MM.1S (cell line): ENCODE measurements at regions not wholly inside any gene's neighbourhood (a gene's known extent, or its start where the extent isn't known, plus 50 kb on each side); places are given as distances from the start of the nearest gene placed in this dataset.

Source experiments
- DNase-seq: peaks from one replicate; pipeline ENCODE4 v3.0.0-alpha.2; 2015
- H2AFZ ChIP-seq: fragments of 300-600 bp; sonication (generic); 2 replicates; pipeline ENCODE4 v1.6.0; 2016; ENCODE audit warnings: antibody characterized with exemption, low read length
- H3F3A ChIP-seq: fragments of 300-600 bp; sonication (generic); 2 replicates; pipeline ENCODE4 v1.6.1; 2016; ENCODE audit warnings: mild to moderate bottlenecking, antibody characterized with exemption, low read length, moderate library complexity, mixed read lengths; ENCODE audit not compliant: insufficient read depth
- H3K27ac ChIP-seq: fragments of 300-600 bp; sonication (generic); 2 replicates; pipeline ENCODE4 v1.5.1; 2016; ENCODE audit warnings: mild to moderate bottlenecking, low read length
- H3K27me3 ChIP-seq: fragments of 300-600 bp; sonication (generic); replicated peaks from 2 replicates; pipeline ENCODE4 v1.6.0; 2016; ENCODE audit warnings: low read length; ENCODE audit not compliant: insufficient read depth
- H3K36me3 ChIP-seq: fragments of 300-600 bp; sonication (generic); replicated peaks from 2 replicates; pipeline ENCODE4 v1.6.1; 2016; ENCODE audit warnings: mild to moderate bottlenecking, low read length, mixed read lengths; ENCODE audit not compliant: insufficient read depth
- H3K4me1 ChIP-seq: fragments of 300-600 bp; sonication (generic); 2 replicates; pipeline ENCODE4 v1.6.1; 2016; ENCODE audit warnings: low read length, mixed read lengths
- H3K4me2 ChIP-seq: fragments of 300-600 bp; sonication (generic); 2 replicates; pipeline ENCODE4 v1.6.0; 2016; ENCODE audit warnings: low read depth, low read length
- H3K4me3 ChIP-seq: fragments of 300-600 bp; sonication (generic); 2 replicates; pipeline ENCODE4 v1.5.1; 2016; ENCODE audit warnings: low read length, mixed read lengths
- H3K79me2 ChIP-seq: fragments of 300-600 bp; sonication (generic); 2 replicates; pipeline ENCODE4 v1.6.1; 2016; ENCODE audit warnings: mixed run types, low read length, mixed read lengths
- H3K9ac ChIP-seq: fragments of 300-600 bp; sonication (generic); 2 replicates; pipeline ENCODE4 v1.6.1; 2016; ENCODE audit warnings: low read length, mixed read lengths
- H3K9me2 ChIP-seq: fragments of 300-600 bp; sonication (generic); replicated peaks from 2 replicates; pipeline ENCODE4 v1.6.1; 2016; ENCODE audit warnings: mild to moderate bottlenecking, low read length, mixed read lengths; ENCODE audit not compliant: insufficient read depth
- H3K9me3 ChIP-seq: fragments of 300-600 bp; sonication (generic); replicated peaks from 2 replicates; pipeline ENCODE4 v1.6.1; 2016; ENCODE audit warnings: mild to moderate bottlenecking, low read length, mixed read lengths; ENCODE audit not compliant: insufficient read depth
- H4K20me1 ChIP-seq: fragments of 300-600 bp; sonication (generic); 2 replicates; pipeline ENCODE4 v1.6.1; 2016; ENCODE audit warnings: mild to moderate bottlenecking, low read length, moderate library complexity, mixed read lengths; ENCODE audit not compliant: insufficient read depth
- EZH2 ChIP-seq: fragments of 300-600 bp; sonication (generic); optimal IDR thresholded peaks from 2 replicates; pipeline ENCODE3; 2017; ENCODE audit warnings: low read depth, mild to moderate bottlenecking, antibody characterized with exemption, low read length, mixed read lengths
- EZH2phosphoT487 ChIP-seq: fragments of 300-600 bp; sonication (generic); IDR thresholded peaks from 2 replicates; pipeline ENCODE4 v1.6.1; 2018; ENCODE audit warnings: antibody characterized with exemption, low read length
- TF ChIP-seq, protein P1 (sequence below): fragments of 300-600 bp; sonication (generic); IDR thresholded peaks from 2 replicates; pipeline ENCODE4 v1.5.1; 2016; ENCODE audit warnings: antibody characterized with exemption, low read length, mixed read lengths

DNA sequence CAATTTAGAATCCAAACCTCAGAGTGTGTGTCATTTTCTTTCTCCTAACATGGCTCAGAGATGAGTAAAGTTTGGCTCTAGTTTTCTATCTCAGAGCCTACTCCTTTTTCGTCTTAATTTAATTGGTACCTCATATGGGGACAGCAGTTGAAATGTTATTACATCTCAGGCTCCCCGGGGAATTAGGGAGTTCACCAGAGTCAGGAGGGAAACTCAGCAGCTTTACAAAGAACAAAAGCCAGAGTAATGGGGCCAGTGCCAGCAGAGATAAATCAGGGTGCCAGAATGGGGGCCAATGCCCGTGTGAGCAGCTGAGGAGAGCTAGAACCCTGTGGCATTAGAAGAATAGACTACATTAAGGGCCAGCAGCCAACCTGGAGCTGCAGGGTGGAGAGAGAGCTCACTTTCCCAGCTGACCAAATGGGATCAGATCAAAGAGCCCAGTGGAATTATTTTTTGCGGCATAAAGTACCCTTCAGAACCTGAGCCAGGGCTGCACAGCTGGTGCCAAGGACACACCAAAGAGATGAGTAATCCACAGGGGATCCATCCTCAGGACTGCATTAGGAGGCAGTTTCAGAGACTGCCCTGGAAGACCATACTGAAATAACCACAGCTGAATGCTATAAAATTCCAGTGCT is 207.1 kb upstream of the DKK2 start:
- Histone ChIP-seq H2AFZ (no peak overlapping the region), H3F3A (no peaks in the 10 kb centered on the region), H3K36me3 (no peaks in the 10 kb centered on the region), H4K20me1 (no peaks in the 10 kb centered on the region), H3K4me1 (no peaks in the 10 kb centered on the region), H3K79me2 (no peaks in the 10 kb centered on the region), H3K4me2 (no peak overlapping the region), H3K27ac (no peak overlapping the region), H3K27me3 (no peaks in the 10 kb centered on the region), H3K9me3 (no peaks in the 10 kb centered on the region), H3K9me2 (no peaks in the 10 kb centered on the region), H3K4me3 (no peak overlapping the region), H3K9ac (no peak overlapping the region)
- DNase-seq = no peak
- TF ChIP-seq EZH2 (no peak), EZH2phosphoT487 (no peak)
- TF ChIP-seq, protein P1, sequence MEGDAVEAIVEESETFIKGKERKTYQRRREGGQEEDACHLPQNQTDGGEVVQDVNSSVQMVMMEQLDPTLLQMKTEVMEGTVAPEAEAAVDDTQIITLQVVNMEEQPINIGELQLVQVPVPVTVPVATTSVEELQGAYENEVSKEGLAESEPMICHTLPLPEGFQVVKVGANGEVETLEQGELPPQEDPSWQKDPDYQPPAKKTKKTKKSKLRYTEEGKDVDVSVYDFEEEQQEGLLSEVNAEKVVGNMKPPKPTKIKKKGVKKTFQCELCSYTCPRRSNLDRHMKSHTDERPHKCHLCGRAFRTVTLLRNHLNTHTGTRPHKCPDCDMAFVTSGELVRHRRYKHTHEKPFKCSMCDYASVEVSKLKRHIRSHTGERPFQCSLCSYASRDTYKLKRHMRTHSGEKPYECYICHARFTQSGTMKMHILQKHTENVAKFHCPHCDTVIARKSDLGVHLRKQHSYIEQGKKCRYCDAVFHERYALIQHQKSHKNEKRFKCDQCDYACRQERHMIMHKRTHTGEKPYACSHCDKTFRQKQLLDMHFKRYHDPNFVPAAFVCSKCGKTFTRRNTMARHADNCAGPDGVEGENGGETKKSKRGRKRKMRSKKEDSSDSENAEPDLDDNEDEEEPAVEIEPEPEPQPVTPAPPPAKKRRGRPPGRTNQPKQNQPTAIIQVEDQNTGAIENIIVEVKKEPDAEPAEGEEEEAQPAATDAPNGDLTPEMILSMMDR = no peak

DNA sequence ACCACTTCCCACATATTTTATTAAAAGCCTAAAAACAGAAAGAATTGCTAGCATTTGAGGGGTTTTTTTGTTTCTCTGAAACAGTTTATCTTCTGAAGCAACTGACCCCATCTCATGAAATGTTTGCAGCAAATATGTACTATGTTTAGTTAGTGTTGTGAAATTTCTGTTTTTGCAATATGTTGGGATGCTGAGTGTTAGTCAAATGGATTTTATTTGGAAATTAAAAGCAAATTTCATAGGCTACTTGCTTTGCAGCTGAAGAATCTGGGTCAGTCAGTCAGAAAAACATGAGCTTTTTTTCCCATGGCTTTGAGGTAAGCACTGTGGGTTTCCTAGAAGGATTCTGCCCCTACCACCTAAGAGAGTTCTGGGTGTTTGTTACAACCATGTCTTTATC is 184.9 kb upstream of the DKK2 start:
- Histone ChIP-seq H2AFZ (no peak overlapping the region), H3K4me3 (no peak overlapping the region)
- no peak for DNase-seq

DNA sequence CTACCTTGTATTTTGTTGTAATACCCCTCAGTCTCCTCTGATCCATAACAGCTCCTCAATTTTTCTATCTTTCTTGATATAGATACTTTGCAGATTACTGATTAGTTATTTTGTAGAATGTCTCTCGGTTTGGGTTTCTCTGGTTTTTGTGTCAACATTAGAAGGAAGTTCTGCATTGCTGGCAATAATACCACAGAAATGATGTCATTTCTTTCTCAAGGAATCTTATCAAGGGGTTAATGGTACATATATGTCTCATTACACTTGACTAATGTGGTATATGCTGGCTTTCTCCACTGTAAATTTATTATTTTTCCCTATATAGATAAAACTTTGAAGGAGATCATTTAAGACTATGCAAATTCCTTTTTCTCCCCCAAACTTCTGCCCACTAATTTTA is 183.6 kb upstream of the DKK2 start:
- Histone ChIP-seq H3K4me1 (no peaks in the 10 kb centered on the region), H2AFZ (no peak overlapping the region), H3K27me3 (no peaks in the 10 kb centered on the region), H3K79me2 (no peaks in the 10 kb centered on the region), H3F3A (no peaks in the 10 kb centered on the region), H3K9me2 (no peaks in the 10 kb centered on the region), H3K4me2 (no peak overlapping the region), H3K27ac (no peak overlapping the region), H3K4me3 (no peak overlapping the region), H3K9ac (no peak overlapping the region), H3K36me3 (no peaks in the 10 kb centered on the region), H3K9me3 (no peaks in the 10 kb centered on the region), H4K20me1 (no peaks in the 10 kb centered on the region)
- DNase-seq = no peak
- TF ChIP-seq EZH2 (no peak), EZH2phosphoT487 (no peak)
- TF ChIP-seq, protein P1 = no peak

More for the DNA sequence above, 184.9 kb upstream of the DKK2 start:
- H4K20me1 ChIP-seq = no peaks in the 10 kb centered on the region
- no peaks in the 10 kb centered on the region for H3F3A ChIP-seq
- TF ChIP-seq EZH2phosphoT487 (no peak), EZH2 (no peak)
- TF ChIP-seq, protein P1 = no peak
- H3K27ac ChIP-seq = no peak overlapping the region
- no peak overlapping the region for H3K4me2 ChIP-seq
- H3K9me3 ChIP-seq = no peaks in the 10 kb centered on the region
- no peak overlapping the region for H3K9ac ChIP-seq
- no peaks in the 10 kb centered on the region for H3K4me1 ChIP-seq
- no peaks in the 10 kb centered on the region for H3K79me2 ChIP-seq
- no peaks in the 10 kb centered on the region for H3K36me3 ChIP-seq
- H3K9me2 ChIP-seq = no peaks in the 10 kb centered on the region
- H3K27me3 ChIP-seq = no peaks in the 10 kb centered on the region
